SW480 (cell line): ENCODE measurements at regions not wholly inside any gene's neighbourhood (a gene's known extent, or its start where the extent isn't known, plus 50 kb on each side); places are given as distances from the start of the nearest gene placed in this dataset.

Experiments
- DNase-seq: peaks from one replicate; pipeline ENCODE4 v3.0.0-alpha.2; 2016; ENCODE audit warnings: low spot score

GRCh38 chr18:69109686-69110085 lies 291.0 kb upstream of the DOK6 start:
- DNase-seq = no peak

- no peak for DNase-seq
Measured at GRCh38 chr18:69120833-69121232, 279.9 kb upstream of the DOK6 start.

- DNase-seq = no peak
Measured at GRCh38 chr18:69123421-69123820, 277.3 kb upstream of the DOK6 start.

DNA sequence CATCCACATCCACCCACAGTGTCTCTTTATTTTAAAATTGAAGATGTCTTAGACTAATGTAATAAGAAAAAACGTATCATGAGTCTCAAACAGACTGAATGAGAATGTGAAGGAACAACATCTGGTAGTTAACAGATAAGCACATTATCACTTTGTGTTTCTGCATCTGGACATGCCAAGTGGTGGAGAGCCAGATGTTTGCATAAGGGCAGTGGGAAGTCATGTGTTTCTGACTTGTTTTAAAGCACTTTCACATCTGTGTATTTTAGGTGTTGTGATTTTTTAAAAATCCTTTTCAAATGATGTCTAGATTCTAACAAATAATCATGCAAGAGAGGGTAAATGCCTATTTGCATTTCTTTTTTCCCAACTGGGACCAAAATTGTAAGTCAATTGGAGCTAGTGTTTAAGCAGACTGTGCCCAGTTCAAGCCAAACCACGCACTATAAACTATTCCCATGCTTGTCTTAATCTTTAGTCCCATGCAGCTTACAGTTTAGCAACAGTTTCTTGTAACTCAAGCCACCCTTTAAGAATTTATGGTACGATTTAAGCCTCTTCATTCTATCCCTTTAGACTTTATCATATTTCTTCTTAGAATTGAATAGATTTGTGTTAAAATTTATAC lies 272.7 kb upstream of the DOK6 start:
- DNase-seq = no peak

- no peak for DNase-seq
Measured at GRCh38 chr18:69128566-69128965, 272.1 kb upstream of the DOK6 start.

- DNase-seq = no peak
Measured at GRCh38 chr18:69128978-69129377, 271.7 kb upstream of the DOK6 start.

- no peak for DNase-seq
Measured at GRCh38 chr18:69138088-69138487, 262.6 kb upstream of the DOK6 start.

- no peak for DNase-seq
Measured at GRCh38 chr18:69143084-69143483, 257.6 kb upstream of the DOK6 start.

- DNase-seq = no peak
Measured at GRCh38 chr18:69152436-69152835, 248.3 kb upstream of the DOK6 start.

DNA sequence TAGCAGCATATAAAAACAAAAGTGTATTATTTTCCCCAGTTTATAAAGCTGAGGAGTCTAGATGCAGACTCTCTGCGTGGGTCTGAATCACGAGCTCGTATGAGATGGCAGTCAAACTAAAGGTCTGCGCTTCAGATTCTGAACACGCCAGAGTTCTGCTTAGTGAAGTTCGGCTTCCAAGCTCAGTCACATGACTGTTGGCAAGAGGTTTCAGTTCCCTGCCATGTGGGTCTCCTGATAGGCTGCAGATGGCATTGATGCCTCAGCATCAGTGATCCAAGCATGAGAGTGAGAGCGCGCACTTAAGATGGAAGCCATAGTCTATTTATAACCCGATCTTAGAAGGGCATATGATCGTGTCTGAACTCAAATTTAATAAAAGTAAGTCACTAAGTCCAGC lies 242.8 kb upstream of the DOK6 start:
- DNase-seq = no peak

GRCh38 chr18:69158944-69159343 lies 241.7 kb upstream of the DOK6 start:
- DNase-seq = no peak

GRCh38 chr18:69161383-69162028 lies 239.2 kb upstream of the DOK6 start:
- DNase-seq = no peak

- no peak for DNase-seq
Measured at GRCh38 chr18:69162649-69163048, 238.0 kb upstream of the DOK6 start.

DNA sequence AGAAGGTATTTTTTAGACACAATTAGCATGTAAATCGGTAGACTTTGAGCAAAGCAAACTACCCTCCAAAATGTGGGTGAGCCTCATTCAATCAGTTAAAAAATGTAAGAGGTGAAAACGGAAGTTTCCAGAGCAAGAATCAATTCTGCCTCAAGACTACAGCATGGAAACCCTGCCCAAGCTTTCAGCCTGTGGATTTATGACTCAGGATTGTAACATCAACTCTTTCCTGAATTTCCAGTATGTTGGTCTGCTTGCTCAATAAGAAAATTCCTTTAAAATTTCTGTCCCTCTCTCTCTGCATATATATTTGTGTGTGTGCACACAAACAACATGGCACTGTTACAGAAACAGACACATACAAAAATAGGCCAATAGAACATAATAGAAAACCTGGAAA lies 228.6 kb upstream of the DOK6 start:
- DNase-seq = no peak

DNA sequence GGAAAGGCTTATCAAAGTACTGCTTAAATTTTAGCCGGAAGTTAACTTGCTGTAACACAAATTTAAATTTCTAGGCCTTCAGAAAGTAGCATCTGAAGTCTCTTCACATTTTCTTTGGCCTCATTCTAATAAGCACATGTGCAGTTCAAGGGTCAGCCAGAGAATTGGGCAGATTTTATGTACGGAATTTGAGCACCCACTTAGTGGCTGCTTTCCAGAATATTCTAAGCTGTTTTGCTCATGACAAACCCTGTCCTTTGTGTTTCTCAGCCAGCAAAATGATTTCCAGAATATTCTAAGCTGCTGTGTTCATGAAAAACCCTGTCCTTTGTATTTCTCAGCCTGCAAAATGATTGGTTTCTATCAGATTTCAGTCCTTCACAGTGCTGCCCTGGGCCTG lies 225.0 kb upstream of the DOK6 start:
- no peak for DNase-seq

GRCh38 chr18:69176741-69177140 lies 223.9 kb upstream of the DOK6 start:
- DNase-seq = no peak

DNA sequence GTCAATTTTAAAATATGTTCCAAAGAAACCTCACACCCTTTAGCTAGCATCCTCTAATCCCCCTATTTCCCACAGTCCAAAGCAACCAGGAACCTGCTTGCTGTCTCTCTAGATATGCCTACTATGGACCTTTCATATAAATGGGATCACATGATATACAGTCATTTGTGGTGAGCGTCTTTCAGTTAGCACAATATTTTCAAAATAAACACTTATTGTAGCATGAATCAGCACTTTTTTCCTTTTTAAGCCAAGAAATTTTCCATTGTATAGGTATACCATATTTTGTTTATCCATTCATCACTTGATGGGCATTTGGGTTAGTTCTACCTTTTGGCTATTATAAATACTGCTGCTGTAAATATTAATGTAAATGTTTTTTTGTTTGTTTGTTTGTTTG lies 223.0 kb upstream of the DOK6 start:
- no peak for DNase-seq

DNA sequence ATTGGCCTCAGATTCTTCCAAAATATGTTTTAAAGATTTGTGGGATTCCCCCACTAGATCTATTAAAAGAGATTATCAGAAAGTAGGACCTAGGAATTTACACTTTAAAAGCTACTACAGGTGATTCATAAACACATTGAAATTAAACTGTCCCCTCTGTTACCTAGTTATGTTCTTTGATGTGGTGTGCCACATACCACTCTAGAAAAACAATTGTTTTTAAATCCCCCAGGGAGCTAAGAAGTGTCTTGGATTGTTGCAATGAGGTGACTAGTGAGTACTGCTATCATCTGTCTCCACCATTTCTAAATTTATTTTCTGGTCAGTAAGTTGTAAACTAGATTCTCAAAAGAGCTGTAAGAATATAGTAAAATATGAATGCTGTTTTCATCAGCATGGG lies 214.5 kb upstream of the DOK6 start:
- DNase-seq = peak; percentile 68

DNA sequence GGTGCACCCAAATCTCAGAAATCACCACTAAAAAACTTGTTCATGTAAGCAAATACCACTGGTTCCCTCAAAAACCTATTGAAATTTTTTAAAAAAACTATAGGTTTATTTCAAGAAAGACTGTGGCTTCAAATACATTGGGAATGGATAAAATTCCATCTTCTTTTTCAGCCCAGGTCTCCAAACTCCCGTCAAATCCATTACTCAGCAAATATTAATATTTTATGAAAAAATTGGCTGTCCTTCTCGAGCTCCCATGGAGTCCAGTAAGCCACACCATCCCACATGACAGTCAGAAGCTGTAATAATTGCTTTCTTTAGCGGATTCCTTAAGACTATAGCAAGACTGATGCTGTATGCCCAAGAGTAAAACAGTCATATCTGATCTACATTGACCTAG lies 204.4 kb upstream of the DOK6 start:
- DNase-seq = no peak

- no peak for DNase-seq
Measured at GRCh38 chr18:69205925-69206324, 194.8 kb upstream of the DOK6 start.

DNA sequence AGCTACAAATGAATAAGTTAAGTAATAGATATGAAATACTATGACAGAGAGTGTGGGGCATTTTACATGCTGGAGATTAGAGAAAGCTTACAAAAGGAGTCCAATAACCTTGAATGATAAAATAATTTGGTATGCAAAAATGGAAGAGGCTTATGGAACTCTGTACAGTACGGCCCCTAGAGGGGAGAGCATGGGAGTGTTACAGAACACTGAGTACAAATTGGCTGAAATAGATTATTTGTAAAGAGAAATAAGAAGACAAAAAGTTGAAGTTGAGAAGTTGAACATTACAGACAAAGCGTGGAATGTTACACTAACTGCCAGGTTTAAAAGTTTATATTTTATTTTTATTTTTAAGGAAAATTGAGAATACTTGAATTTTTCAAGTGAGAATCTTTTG lies 192.1 kb upstream of the DOK6 start:
- no peak for DNase-seq

- no peak for DNase-seq
Measured at GRCh38 chr18:69209761-69210160, 190.9 kb upstream of the DOK6 start.

DNA sequence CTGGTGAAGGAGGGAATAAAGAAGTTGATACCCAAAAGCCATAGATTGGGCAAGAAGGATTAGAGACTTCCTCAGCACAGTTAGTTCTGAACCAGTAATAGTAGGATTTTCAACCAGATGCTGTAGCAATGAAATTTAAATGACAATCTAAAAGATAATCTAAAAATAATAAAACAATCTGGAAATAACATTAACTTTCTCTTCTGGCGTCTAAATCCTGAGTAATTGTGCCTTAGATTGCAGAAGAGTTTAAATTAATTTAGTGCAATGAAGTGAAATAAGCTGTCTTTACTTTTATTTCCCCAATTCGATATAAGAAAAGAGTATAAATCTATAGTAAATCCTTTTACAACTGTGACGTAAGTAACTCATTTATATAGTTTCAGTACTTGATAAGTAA lies 186.8 kb upstream of the DOK6 start:
- no peak for DNase-seq

DNA sequence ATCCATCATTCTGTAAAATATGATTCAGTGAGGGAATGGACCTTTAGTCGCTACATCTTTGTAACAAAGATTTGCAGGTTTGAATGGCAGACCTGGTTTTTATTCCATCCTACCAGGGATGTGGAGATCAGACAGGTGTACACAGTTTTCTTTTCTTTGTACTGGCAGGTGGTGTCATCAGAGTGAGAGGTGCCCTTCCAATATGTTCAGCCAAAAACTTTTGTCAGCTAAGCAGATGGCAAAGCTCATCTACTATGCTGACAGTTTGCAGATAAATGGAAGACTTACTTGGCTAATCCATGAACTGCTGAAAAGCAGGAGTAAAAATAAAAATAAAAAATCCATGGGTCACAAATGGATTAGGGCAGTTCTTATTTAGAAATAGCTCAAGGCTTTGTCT lies 185.5 kb upstream of the DOK6 start:
- DNase-seq = no peak
